ENCODE measurements at regions not wholly inside any gene's neighbourhood (a gene's known extent, or its start where the extent isn't known, plus 50 kb on each side); places are given as distances from the start of the nearest gene placed in this dataset.

- DNase-seq = no peak
- Histone ChIP-seq H3K4ac (ENCODE audit: low read depth, low read length) (no peak overlapping the region), H2BK15ac (replicated peaks; ENCODE audit: low read depth) (no peak overlapping the region), H3K27me3 (ENCODE audit: insufficient read depth, low read length, poor library complexity) (no peaks in the 10 kb centered on the region), H2AK5ac (ENCODE audit: low read length) (no peak overlapping the region), H3K4me3 (ENCODE audit: low read length) (no peak overlapping the region), H3K18ac (ENCODE audit: low read length) (no peak overlapping the region), H3K27ac (ENCODE audit: low read depth, low read length) (no peak overlapping the region), H2BK5ac (ENCODE audit: low read length) (no peak overlapping the region), H3K23ac (ENCODE audit: low read length) (no peak overlapping the region), H4K8ac (ENCODE audit: low read depth, low read length) (no peak overlapping the region), H3K79me1 (ENCODE audit: low read length) (no peaks in the 10 kb centered on the region), H4K5ac (ENCODE audit: low read length) (no peak overlapping the region), H2BK120ac (ENCODE audit: low read depth, low read length) (no peak overlapping the region), H3K9ac (ENCODE audit: low read length) (no peak overlapping the region), H3K56ac (ENCODE audit: low read length) (no peak overlapping the region), H3K4me2 (ENCODE audit: low read length) (no peak overlapping the region), H3K79me2 (ENCODE audit: control insufficient read depth, insufficient read depth, low read length) (no peaks in the 10 kb centered on the region), H3K4me1 (ENCODE audit: control insufficient read depth, low read depth, low read length) (no peaks in the 10 kb centered on the region), H3K36me3 (ENCODE audit: control insufficient read depth, insufficient read depth, low read length) (no peaks in the 10 kb centered on the region)
- WGBS (ENCODE audit: extremely low coverage, insufficient coverage, low lambda C conversion rate) = no CpG with 5 or more reads among the region's 1 CpG
Observed at GRCh38 chr6:74632196-74632875, 573.5 kb downstream of the COL12A1 start.

- no peak overlapping the region for H3K4ac ChIP-seq (ENCODE audit: low read depth, low read length)
- no peak overlapping the region for H2AK5ac ChIP-seq (ENCODE audit: low read length)
- no peak overlapping the region for H2BK120ac ChIP-seq (ENCODE audit: low read depth, low read length)
- no peak overlapping the region for H4K5ac ChIP-seq (ENCODE audit: low read length)
- DNase-seq = peak; percentile 33
- no peak overlapping the region for H4K8ac ChIP-seq (ENCODE audit: low read depth, low read length)
- no peak overlapping the region for H2BK5ac ChIP-seq (ENCODE audit: low read length)
- H3K36me3 ChIP-seq (ENCODE audit: control insufficient read depth, insufficient read depth, low read length) = no peaks in the 10 kb centered on the region
- no CpG with 5 or more reads among the region's 2 CpGs for WGBS (ENCODE audit: extremely low coverage, insufficient coverage, low lambda C conversion rate)
- no peaks in the 10 kb centered on the region for H3K79me1 ChIP-seq (ENCODE audit: low read length)
- no peaks in the 10 kb centered on the region for H3K79me2 ChIP-seq (ENCODE audit: control insufficient read depth, insufficient read depth, low read length)
- H3K27me3 ChIP-seq (ENCODE audit: insufficient read depth, low read length, poor library complexity) = no peaks in the 10 kb centered on the region
- no peak overlapping the region for H3K56ac ChIP-seq (ENCODE audit: low read length)
- no peaks in the 10 kb centered on the region for H3K4me1 ChIP-seq (ENCODE audit: control insufficient read depth, low read depth, low read length)
- H3K4me2 ChIP-seq (ENCODE audit: low read length) = no peak overlapping the region
- no peak overlapping the region for H3K23ac ChIP-seq (ENCODE audit: low read length)
- H2BK15ac ChIP-seq (replicated peaks; ENCODE audit: low read depth) = no peak overlapping the region
- no peak overlapping the region for H3K18ac ChIP-seq (ENCODE audit: low read length)
- H3K9ac ChIP-seq (ENCODE audit: low read length) = no peak overlapping the region
- H3K27ac ChIP-seq (ENCODE audit: low read depth, low read length) = no peak overlapping the region
- H3K4me3 ChIP-seq (ENCODE audit: low read length) = no peak overlapping the region
Observed at GRCh38 chr6:74631564-74631963, 574.3 kb downstream of the COL12A1 start.

- Histone ChIP-seq H3K4me1 (ENCODE audit: control insufficient read depth, low read depth, low read length) (no peaks in the 10 kb centered on the region), H3K36me3 (ENCODE audit: control insufficient read depth, insufficient read depth, low read length) (no peaks in the 10 kb centered on the region), H2BK120ac (ENCODE audit: low read depth, low read length) (no peak overlapping the region), H3K9ac (ENCODE audit: low read length) (no peak overlapping the region), H3K4me3 (ENCODE audit: low read length) (no peak overlapping the region), H3K4ac (ENCODE audit: low read depth, low read length) (no peak overlapping the region), H4K8ac (ENCODE audit: low read depth, low read length) (no peak overlapping the region), H3K18ac (ENCODE audit: low read length) (no peak overlapping the region), H3K56ac (ENCODE audit: low read length) (no peak overlapping the region), H3K79me2 (ENCODE audit: control insufficient read depth, insufficient read depth, low read length) (no peaks in the 10 kb centered on the region), H2BK5ac (ENCODE audit: low read length) (no peak overlapping the region), H3K27ac (ENCODE audit: low read depth, low read length) (no peak overlapping the region), H2AK5ac (ENCODE audit: low read length) (no peak overlapping the region), H4K5ac (ENCODE audit: low read length) (no peak overlapping the region), H3K79me1 (ENCODE audit: low read length) (no peaks in the 10 kb centered on the region), H2BK15ac (replicated peaks; ENCODE audit: low read depth) (no peak overlapping the region), H3K27me3 (ENCODE audit: insufficient read depth, low read length, poor library complexity) (no peaks in the 10 kb centered on the region), H3K23ac (ENCODE audit: low read length) (no peak overlapping the region), H3K4me2 (ENCODE audit: low read length) (no peak overlapping the region)
- WGBS (ENCODE audit: extremely low coverage, insufficient coverage, low lambda C conversion rate) = no CpG with 5 or more reads among the region's 4 CpGs
- DNase-seq = no peak
Observed at GRCh38 chr6:74626288-74626687, 579.6 kb downstream of the COL12A1 start.

- Histone ChIP-seq H4K5ac (ENCODE audit: low read length) (no peak overlapping the region), H3K4me3 (ENCODE audit: low read length) (no peak overlapping the region), H2BK5ac (ENCODE audit: low read length) (no peak overlapping the region), H3K79me2 (ENCODE audit: control insufficient read depth, insufficient read depth, low read length) (no peaks in the 10 kb centered on the region), H3K27ac (ENCODE audit: low read depth, low read length) (no peak overlapping the region), H3K56ac (ENCODE audit: low read length) (no peak overlapping the region), H3K4me2 (ENCODE audit: low read length) (no peak overlapping the region), H3K4ac (ENCODE audit: low read depth, low read length) (no peak overlapping the region), H3K4me1 (ENCODE audit: control insufficient read depth, low read depth, low read length) (no peaks in the 10 kb centered on the region), H3K18ac (ENCODE audit: low read length) (no peak overlapping the region), H4K8ac (ENCODE audit: low read depth, low read length) (no peak overlapping the region), H3K79me1 (ENCODE audit: low read length) (no peaks in the 10 kb centered on the region), H2AK5ac (ENCODE audit: low read length) (no peak overlapping the region), H3K36me3 (ENCODE audit: control insufficient read depth, insufficient read depth, low read length) (no peaks in the 10 kb centered on the region), H3K23ac (ENCODE audit: low read length) (no peak overlapping the region), H3K9ac (ENCODE audit: low read length) (no peak overlapping the region), H3K27me3 (ENCODE audit: insufficient read depth, low read length, poor library complexity) (no peaks in the 10 kb centered on the region), H2BK120ac (ENCODE audit: low read depth, low read length) (no peak overlapping the region), H2BK15ac (replicated peaks; ENCODE audit: low read depth) (no peak overlapping the region)
- no peak for DNase-seq
- no CpG with 5 or more reads among the region's 2 CpGs for WGBS (ENCODE audit: extremely low coverage, insufficient coverage, low lambda C conversion rate)
Observed at GRCh38 chr6:74623027-74623426, 582.8 kb downstream of the COL12A1 start.

GRCh38 chr6:74611220-74611619, 594.6 kb downstream of the COL12A1 start:
- Histone ChIP-seq H3K4ac (ENCODE audit: low read depth, low read length) (no peak overlapping the region), H2BK120ac (ENCODE audit: low read depth, low read length) (no peak overlapping the region), H2BK15ac (replicated peaks; ENCODE audit: low read depth) (no peak overlapping the region), H3K27ac (ENCODE audit: low read depth, low read length) (no peak overlapping the region), H3K56ac (ENCODE audit: low read length) (no peak overlapping the region), H2AK5ac (ENCODE audit: low read length) (no peak overlapping the region), H3K79me1 (ENCODE audit: low read length) (no peaks in the 10 kb centered on the region), H3K4me3 (ENCODE audit: low read length) (no peak overlapping the region), H4K5ac (ENCODE audit: low read length) (no peak overlapping the region), H3K9ac (ENCODE audit: low read length) (no peak overlapping the region), H3K4me1 (ENCODE audit: control insufficient read depth, low read depth, low read length) (no peaks in the 10 kb centered on the region), H3K18ac (ENCODE audit: low read length) (no peak overlapping the region), H3K79me2 (ENCODE audit: control insufficient read depth, insufficient read depth, low read length) (no peaks in the 10 kb centered on the region), H4K8ac (ENCODE audit: low read depth, low read length) (no peak overlapping the region), H3K27me3 (ENCODE audit: insufficient read depth, low read length, poor library complexity) (no peaks in the 10 kb centered on the region), H3K23ac (ENCODE audit: low read length) (no peak overlapping the region), H3K4me2 (ENCODE audit: low read length) (no peak overlapping the region), H3K36me3 (ENCODE audit: control insufficient read depth, insufficient read depth, low read length) (no peaks in the 10 kb centered on the region), H2BK5ac (ENCODE audit: low read length) (no peak overlapping the region)
- no peak for DNase-seq

GRCh38 chr6:74610352-74610751, 595.5 kb downstream of the COL12A1 start:
- Histone ChIP-seq H3K36me3 (ENCODE audit: control insufficient read depth, insufficient read depth, low read length) (no peaks in the 10 kb centered on the region), H3K27me3 (ENCODE audit: insufficient read depth, low read length, poor library complexity) (no peaks in the 10 kb centered on the region), H3K27ac (ENCODE audit: low read depth, low read length) (no peak overlapping the region), H3K4me2 (ENCODE audit: low read length) (no peak overlapping the region), H3K4me3 (ENCODE audit: low read length) (no peak overlapping the region), H2AK5ac (ENCODE audit: low read length) (no peak overlapping the region), H3K79me1 (ENCODE audit: low read length) (no peaks in the 10 kb centered on the region), H3K9ac (ENCODE audit: low read length) (no peak overlapping the region), H3K79me2 (ENCODE audit: control insufficient read depth, insufficient read depth, low read length) (no peaks in the 10 kb centered on the region), H3K56ac (ENCODE audit: low read length) (no peak overlapping the region), H4K5ac (ENCODE audit: low read length) (no peak overlapping the region), H3K18ac (ENCODE audit: low read length) (no peak overlapping the region), H4K8ac (ENCODE audit: low read depth, low read length) (no peak overlapping the region), H2BK5ac (ENCODE audit: low read length) (no peak overlapping the region), H3K4ac (ENCODE audit: low read depth, low read length) (no peak overlapping the region), H2BK120ac (ENCODE audit: low read depth, low read length) (no peak overlapping the region), H3K23ac (ENCODE audit: low read length) (no peak overlapping the region), H2BK15ac (replicated peaks; ENCODE audit: low read depth) (no peak overlapping the region), H3K4me1 (ENCODE audit: control insufficient read depth, low read depth, low read length) (no peaks in the 10 kb centered on the region)
- no peak for DNase-seq
- no CpG with 5 or more reads among the region's 1 CpG for WGBS (ENCODE audit: extremely low coverage, insufficient coverage, low lambda C conversion rate)
